ENCODE measurements at regions not wholly inside any gene's neighbourhood (a gene's known extent, or its start where the extent isn't known, plus 50 kb on each side); places are given as distances from the start of the nearest gene placed in this dataset.

- no peak for TF ChIP-seq CTCF (IDR thresholded peaks at IDR 0.05; ENCODE audit: poor library complexity)
- no peak for TF ChIP-seq EZH2 (IDR thresholded peaks at IDR 0.05; ENCODE audit: borderline replicate concordance)
These were observed 397.8 kb upstream of the MIS18BP1 start for GRCh38 chr14:45650754-45651153.
